Mesendoderm (in vitro differentiated cells): ENCODE measurements at regions not wholly inside any gene's neighbourhood (a gene's known extent, or its start where the extent isn't known, plus 50 kb on each side); places are given as distances from the start of the nearest gene placed in this dataset.
A peak's percentile ranks its signal among the peaks of the same experiment; 100 is the strongest.

Experiments used
- DNase-seq: peaks from one replicate; pipeline ENCODE4 v3.0.0; 2013
- H2AK5ac ChIP-seq: 2 replicates; pipeline ENCODE4 v1.6.1; 2013; ENCODE audit warnings: low read length, inconsistent platforms
- H2BK120ac ChIP-seq: 2 replicates; pipeline ENCODE4 v1.6.1; 2013; ENCODE audit warnings: low read depth, mild to moderate bottlenecking, low read length, moderate library complexity, mixed read lengths
- H2BK15ac ChIP-seq: replicated peaks from 2 replicates; pipeline ENCODE4 v1.6.1; 2013; ENCODE audit warnings: low read depth, mild to moderate bottlenecking, moderate library complexity
- H2BK5ac ChIP-seq: 2 replicates; pipeline ENCODE4 v1.6.1; 2013; ENCODE audit warnings: low read length, inconsistent platforms
- H3K18ac ChIP-seq: 2 replicates; pipeline ENCODE4 v1.6.1; 2013; ENCODE audit warnings: mild to moderate bottlenecking, low read length, mixed read lengths
- H3K23ac ChIP-seq: one replicate; pipeline ENCODE4 v1.6.1; 2013; ENCODE audit warnings: low read length
- H3K27ac ChIP-seq: 2 replicates; pipeline ENCODE4 v1.5.1; 2013; ENCODE audit warnings: low read depth, mild to moderate bottlenecking, inconsistent platforms, low read length, moderate library complexity
- H3K27me3 ChIP-seq: 2 replicates; pipeline ENCODE4 v1.6.1; 2013; ENCODE audit warnings: low read length, control low read depth, mild to moderate bottlenecking, inconsistent platforms; ENCODE audit not compliant: insufficient read depth, poor library complexity
- H3K36me3 ChIP-seq: 2 replicates; pipeline ENCODE4 v1.6.1; 2013; ENCODE audit warnings: low read length, inconsistent platforms; ENCODE audit not compliant: control insufficient read depth, insufficient read depth
- H3K4ac ChIP-seq: one replicate; pipeline ENCODE4 v1.6.1; 2013; ENCODE audit warnings: low read depth, mild to moderate bottlenecking, low read length, moderate library complexity
- H3K4me1 ChIP-seq: 2 replicates; pipeline ENCODE4 v1.6.1; 2013; ENCODE audit warnings: low read depth, low read length, inconsistent platforms; ENCODE audit not compliant: control insufficient read depth
- H3K4me2 ChIP-seq: 2 replicates; pipeline ENCODE4 v1.6.1; 2013; ENCODE audit warnings: low read length
- H3K4me3 ChIP-seq: 2 replicates; pipeline ENCODE4 v1.5.1; 2013; ENCODE audit warnings: mild to moderate bottlenecking, low read length
- H3K56ac ChIP-seq: one replicate; pipeline ENCODE4 v1.6.1; 2013; ENCODE audit warnings: low read length
- H3K79me1 ChIP-seq: 2 replicates; pipeline ENCODE4 v1.6.1; 2013; ENCODE audit warnings: low read length, inconsistent platforms
- H3K79me2 ChIP-seq: 2 replicates; pipeline ENCODE4 v1.6.1; 2013; ENCODE audit warnings: mild to moderate bottlenecking, low read length; ENCODE audit not compliant: control insufficient read depth, insufficient read depth
- H3K9ac ChIP-seq: 2 replicates; pipeline ENCODE4 v1.6.1; 2013; ENCODE audit warnings: low read length, inconsistent platforms
- H4K5ac ChIP-seq: one replicate; pipeline ENCODE4 v1.6.1; 2013; ENCODE audit warnings: low read length
- H4K8ac ChIP-seq: one replicate; pipeline ENCODE4 v1.6.1; 2013; ENCODE audit warnings: low read depth, mild to moderate bottlenecking, control low read depth, low read length, moderate library complexity
- WGBS: extraction: QIAGEN DNeasy Blood & Tissue Kit; methylation state at CpG from one replicate; pipeline ENCODE4 v1.1.7; 2013; ENCODE audit warnings: low lambda C conversion rate, missing lambda C conversion rate; ENCODE audit not compliant: insufficient coverage; ENCODE audit errors: extremely low coverage; 5-methylcytosine and 5-hydroxymethylcytosine counted together

DNA sequence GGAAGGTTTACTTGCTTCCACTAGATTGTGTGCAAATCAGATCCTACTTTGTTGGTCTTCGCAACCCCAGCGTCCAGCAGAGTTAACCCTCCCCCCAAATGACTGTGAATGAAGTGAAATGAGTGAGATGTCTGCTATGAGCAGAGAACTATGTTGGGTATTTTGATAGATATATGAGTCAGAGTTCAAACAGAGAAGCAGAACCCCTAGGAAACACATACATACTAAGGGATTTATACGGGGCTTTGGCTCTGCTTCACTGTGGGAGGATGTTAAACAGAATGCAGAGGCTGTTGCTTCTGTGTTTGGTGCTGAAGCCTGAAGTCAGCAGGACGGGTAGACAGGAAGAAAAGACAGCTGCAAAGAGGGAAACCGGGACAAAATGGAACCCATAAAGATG lies 197.0 kb downstream of the MZT1 start:
- Histone ChIP-seq H3K27ac (no peak overlapping the region), H3K4me2 (no peak overlapping the region), H4K8ac (no peak overlapping the region), H3K18ac (no peak overlapping the region), H2BK120ac (no peak overlapping the region), H3K79me1 (no peaks in the 10 kb centered on the region), H2AK5ac (no peak overlapping the region), H3K23ac (no peak overlapping the region), H4K5ac (no peak overlapping the region), H3K36me3 (no peaks in the 10 kb centered on the region), H3K4ac (no peak overlapping the region), H3K27me3 (no peaks in the 10 kb centered on the region), H3K56ac (no peak overlapping the region), H3K9ac (no peak overlapping the region), H3K4me3 (no peak overlapping the region), H3K4me1 (no peaks in the 10 kb centered on the region), H3K79me2 (no peaks in the 10 kb centered on the region), H2BK15ac (no peak overlapping the region), H2BK5ac (no peak overlapping the region)
- no peak for DNase-seq
- WGBS, result no CpG with 5 or more reads among the region's 5 CpGs

DNA sequence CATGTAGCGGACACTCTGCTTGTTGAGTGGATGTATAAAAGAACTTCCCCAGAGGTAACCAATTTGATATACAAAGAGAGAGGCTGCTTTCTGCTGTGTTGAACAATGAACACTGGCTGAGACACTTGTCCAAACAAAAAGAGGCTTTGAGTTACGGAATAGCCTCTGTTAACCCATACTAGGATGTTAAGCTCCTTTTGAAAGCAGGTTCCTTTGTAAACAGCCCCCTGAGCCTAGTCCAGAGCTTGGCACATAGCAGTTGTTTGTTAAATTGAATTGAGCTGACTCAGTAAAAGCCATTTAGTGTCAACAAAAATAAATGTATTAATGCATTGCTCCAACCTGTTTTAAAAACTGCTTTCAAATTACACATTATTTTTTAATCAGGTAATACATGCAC lies 200.1 kb downstream of the MZT1 start:
- no CpG with 5 or more reads among the region's 2 CpGs for WGBS
- H3K56ac ChIP-seq, result no peak overlapping the region
- H2AK5ac ChIP-seq, result no peak overlapping the region
- no peak overlapping the region for H2BK15ac ChIP-seq
- no peaks in the 10 kb centered on the region for H3K79me2 ChIP-seq
- H3K27me3 ChIP-seq, result no peaks in the 10 kb centered on the region
- no peak for DNase-seq
- no peak overlapping the region for H4K5ac ChIP-seq
- no peak overlapping the region for H3K18ac ChIP-seq
- H3K27ac ChIP-seq, result no peak overlapping the region
- no peak overlapping the region for H2BK120ac ChIP-seq
- no peak overlapping the region for H3K4me2 ChIP-seq
- no peaks in the 10 kb centered on the region for H3K4me1 ChIP-seq
- H3K4me3 ChIP-seq, result no peak overlapping the region
- no peak overlapping the region for H3K4ac ChIP-seq
- no peak overlapping the region for H2BK5ac ChIP-seq
- no peak overlapping the region for H3K23ac ChIP-seq
- no peaks in the 10 kb centered on the region for H3K79me1 ChIP-seq
- H3K36me3 ChIP-seq, result no peaks in the 10 kb centered on the region
- H3K9ac ChIP-seq, result no peak overlapping the region
- no peak overlapping the region for H4K8ac ChIP-seq

DNA sequence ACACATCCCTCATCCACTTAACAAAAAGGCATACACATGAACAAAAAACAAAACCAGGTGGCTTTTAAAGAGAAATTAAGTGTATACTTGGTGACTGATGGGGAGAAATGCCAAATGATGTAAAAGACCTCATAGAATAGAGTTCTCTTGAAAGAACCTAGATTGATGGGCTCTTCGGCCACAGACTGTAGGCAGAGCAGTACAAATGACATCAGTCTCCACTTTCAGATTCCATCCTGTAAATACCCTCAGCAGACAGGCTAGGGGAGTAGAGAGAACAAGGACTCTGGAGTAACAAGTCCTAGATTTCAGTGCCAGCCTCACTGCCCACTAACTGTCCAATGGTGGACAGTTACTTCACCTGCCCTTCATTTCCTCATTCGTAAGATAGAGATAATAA lies 203.8 kb downstream of the MZT1 start:
- H3K18ac ChIP-seq, result no peak overlapping the region
- H3K4me2 ChIP-seq, result no peak overlapping the region
- H2BK5ac ChIP-seq, result no peak overlapping the region
- H3K79me2 ChIP-seq, result no peaks in the 10 kb centered on the region
- no peak overlapping the region for H4K8ac ChIP-seq
- no peak for DNase-seq
- no peaks in the 10 kb centered on the region for H3K79me1 ChIP-seq
- no peaks in the 10 kb centered on the region for H3K4me1 ChIP-seq
- no peak overlapping the region for H3K23ac ChIP-seq
- H3K4ac ChIP-seq, result no peak overlapping the region
- no peak overlapping the region for H2AK5ac ChIP-seq
- no peak overlapping the region for H3K9ac ChIP-seq
- no peaks in the 10 kb centered on the region for H3K36me3 ChIP-seq
- H3K27me3 ChIP-seq, result no peaks in the 10 kb centered on the region
- H3K4me3 ChIP-seq, result no peak overlapping the region
- H4K5ac ChIP-seq, result no peak overlapping the region
- H2BK15ac ChIP-seq, result no peak overlapping the region
- H3K27ac ChIP-seq, result no peak overlapping the region
- no CpG with 5 or more reads among the region's 2 CpGs for WGBS
- H2BK120ac ChIP-seq, result no peak overlapping the region
- no peak overlapping the region for H3K56ac ChIP-seq

DNA sequence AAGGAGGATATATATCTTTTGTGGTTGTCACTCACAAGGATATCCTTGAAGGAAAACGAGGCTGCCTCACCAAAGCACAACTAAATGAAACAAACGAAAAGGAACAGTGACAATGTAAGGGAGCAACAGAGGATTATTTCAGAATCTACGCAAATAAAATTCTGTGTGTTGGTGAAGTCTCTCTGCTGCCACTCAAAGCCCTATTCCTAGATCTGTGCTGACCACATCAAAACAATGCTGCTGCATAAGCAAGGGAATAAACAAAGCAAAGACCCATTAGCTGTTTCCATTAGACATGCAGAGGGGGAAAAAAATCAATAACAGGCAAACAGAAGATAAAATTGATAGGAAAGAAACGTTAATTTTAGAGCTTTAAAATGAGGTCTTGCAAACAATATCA lies 204.4 kb downstream of the MZT1 start:
- H3K18ac ChIP-seq, result no peak overlapping the region
- no peak overlapping the region for H2BK120ac ChIP-seq
- WGBS, result no CpG with 5 or more reads among the region's 4 CpGs
- no peaks in the 10 kb centered on the region for H3K36me3 ChIP-seq
- H4K5ac ChIP-seq, result no peak overlapping the region
- no peak overlapping the region for H3K56ac ChIP-seq
- no peak overlapping the region for H3K27ac ChIP-seq
- H3K79me1 ChIP-seq, result no peaks in the 10 kb centered on the region
- no peak overlapping the region for H2AK5ac ChIP-seq
- no peaks in the 10 kb centered on the region for H3K27me3 ChIP-seq
- no peak overlapping the region for H2BK15ac ChIP-seq
- H3K79me2 ChIP-seq, result no peaks in the 10 kb centered on the region
- H3K9ac ChIP-seq, result no peak overlapping the region
- no peak overlapping the region for H3K4me2 ChIP-seq
- DNase-seq, result no peak
- H3K4me1 ChIP-seq, result no peaks in the 10 kb centered on the region
- no peak overlapping the region for H2BK5ac ChIP-seq
- peak overlapping the region; percentile 28 for H4K8ac ChIP-seq
- no peak overlapping the region for H3K4ac ChIP-seq
- no peak overlapping the region for H3K23ac ChIP-seq
- no peak overlapping the region for H3K4me3 ChIP-seq

DNA sequence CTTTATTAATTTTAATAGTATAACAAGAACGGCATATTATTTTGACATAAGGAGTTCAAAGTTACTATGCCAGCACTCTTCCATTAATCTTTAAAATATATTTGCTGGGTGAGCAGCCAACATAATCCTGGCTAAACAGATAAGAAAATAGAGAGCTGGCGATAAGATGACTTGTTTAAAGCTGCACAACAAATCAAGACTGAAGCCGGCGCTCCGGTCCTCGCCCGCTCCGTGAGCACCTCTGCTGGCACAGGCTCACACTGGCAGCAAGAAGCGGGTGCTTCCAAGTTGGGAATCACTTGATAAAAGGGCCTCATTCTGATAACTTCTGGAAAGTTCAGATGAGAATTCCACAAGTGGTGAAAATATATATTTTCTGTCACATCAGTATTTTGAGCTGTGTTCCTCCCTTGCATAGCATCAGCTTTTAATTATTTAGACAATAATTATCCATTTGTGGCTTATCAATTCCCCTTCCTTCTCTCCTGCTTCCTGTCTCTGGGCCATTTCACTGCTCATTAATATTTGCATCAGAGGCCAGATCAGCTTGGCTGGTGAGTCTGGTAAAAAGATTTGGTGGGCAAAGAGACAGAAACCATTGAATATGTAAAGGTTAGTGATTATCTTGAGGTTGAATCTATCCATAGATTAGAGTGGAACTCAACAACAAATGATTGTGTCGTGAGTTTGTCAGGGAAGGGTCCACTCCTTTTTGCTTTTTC lies 205.3 kb downstream of the MZT1 start:
- Histone ChIP-seq H3K4me2 (no peak overlapping the region), H2BK15ac (no peak overlapping the region), H3K23ac (no peak overlapping the region), H3K18ac (no peak overlapping the region), H3K9ac (no peak overlapping the region), H4K5ac (no peak overlapping the region), H3K4me3 (no peak overlapping the region), H2BK5ac (no peak overlapping the region), H3K27ac (no peak overlapping the region), H3K36me3 (no peaks in the 10 kb centered on the region), H3K56ac (no peak overlapping the region), H3K27me3 (no peaks in the 10 kb centered on the region), H3K79me2 (no peaks in the 10 kb centered on the region), H3K4ac (no peak overlapping the region), H3K4me1 (no peaks in the 10 kb centered on the region), H3K79me1 (no peaks in the 10 kb centered on the region), H4K8ac (no peak overlapping the region), H2BK120ac (no peak overlapping the region), H2AK5ac (no peak overlapping the region)
- no CpG with 5 or more reads among the region's 10 CpGs for WGBS
- DNase-seq, result no peak

DNA sequence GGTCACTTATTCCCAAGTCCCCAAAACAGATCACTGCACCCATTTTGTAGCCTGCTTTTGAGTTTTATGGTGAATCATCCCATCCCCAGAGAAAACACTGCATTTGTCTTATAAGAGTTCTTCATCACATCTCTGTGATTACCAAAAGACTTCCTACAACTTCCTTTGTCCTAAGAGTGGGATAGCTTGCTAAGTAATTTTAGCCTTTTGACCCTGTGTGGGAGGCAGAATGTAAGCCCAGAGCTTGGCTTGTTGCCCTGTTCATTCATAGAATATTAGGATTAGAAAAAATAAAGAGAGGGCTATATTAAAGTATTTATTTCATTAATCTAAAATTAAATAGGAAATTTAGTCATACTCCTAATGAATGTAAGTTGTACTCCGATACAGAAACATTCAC lies 213.3 kb downstream of the MZT1 start:
- no peak overlapping the region for H4K5ac ChIP-seq
- no peak overlapping the region for H3K23ac ChIP-seq
- H3K79me1 ChIP-seq, result no peaks in the 10 kb centered on the region
- H3K27ac ChIP-seq, result no peak overlapping the region
- no peak overlapping the region for H2BK120ac ChIP-seq
- H2AK5ac ChIP-seq, result no peak overlapping the region
- no peak overlapping the region for H3K4me2 ChIP-seq
- H3K4me1 ChIP-seq, result peaks cover 4% of the 10 kb centered on the region
- H3K9ac ChIP-seq, result no peak overlapping the region
- H3K4ac ChIP-seq, result no peak overlapping the region
- no peak overlapping the region for H3K18ac ChIP-seq
- H4K8ac ChIP-seq, result no peak overlapping the region
- H2BK5ac ChIP-seq, result no peak overlapping the region
- DNase-seq, result no peak
- no peak overlapping the region for H3K56ac ChIP-seq
- H2BK15ac ChIP-seq, result no peak overlapping the region
- H3K4me3 ChIP-seq, result no peak overlapping the region
- WGBS, result no CpG with 5 or more reads among the region's 1 CpG
- H3K79me2 ChIP-seq, result no peaks in the 10 kb centered on the region
- no peaks in the 10 kb centered on the region for H3K27me3 ChIP-seq
- H3K36me3 ChIP-seq, result no peaks in the 10 kb centered on the region
